Dedifferentiated amniotic fluid mesenchymal stem cell (primary cell): ENCODE measurements at regions not wholly inside any gene's neighbourhood (a gene's known extent, or its start where the extent isn't known, plus 50 kb on each side); places are given as distances from the start of the nearest gene placed in this dataset.

Experiments
- DNase-seq: peaks from one replicate; pipeline ENCODE4 v3.0.0-alpha.2; 2016; ENCODE audit errors: extremely low spot score

DNA sequence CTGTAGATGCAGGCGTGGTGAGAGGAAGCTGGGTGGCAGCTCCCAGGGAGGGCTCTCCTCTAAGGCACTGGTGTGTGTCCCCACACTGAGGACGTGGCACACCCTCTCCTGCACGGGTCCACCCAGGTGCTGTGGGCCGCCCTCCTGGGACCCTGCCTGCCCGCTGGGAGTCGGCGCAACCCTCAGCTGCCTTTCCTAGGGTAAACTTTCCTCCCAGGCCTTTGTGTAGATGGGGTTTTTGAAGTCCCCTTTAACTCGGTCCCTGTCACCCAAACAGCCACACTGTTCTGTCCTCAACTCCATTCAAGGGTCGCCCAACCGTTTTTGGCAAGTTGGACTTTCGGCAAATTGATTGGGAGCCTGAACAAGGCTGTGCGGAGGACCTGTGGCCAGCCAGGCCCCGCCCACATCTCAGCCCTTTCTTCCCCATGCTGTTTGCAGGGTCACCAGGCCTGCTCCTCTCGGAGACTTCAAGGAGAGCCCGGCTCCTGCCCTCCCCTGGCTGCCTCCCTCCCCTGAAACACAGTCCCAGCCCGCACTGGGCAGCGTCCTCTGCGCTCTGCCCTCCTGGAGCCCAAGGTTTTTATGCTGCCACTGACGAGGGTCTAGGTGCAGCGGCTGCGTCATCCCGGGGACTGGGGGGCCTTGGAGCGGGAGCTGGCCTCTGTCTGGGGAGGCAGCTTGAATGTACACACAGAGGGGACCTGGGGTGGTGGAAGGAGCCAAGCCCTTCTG is 1126.2 kb downstream of the BRD1 start:
- DNase-seq, result no peak

DNA sequence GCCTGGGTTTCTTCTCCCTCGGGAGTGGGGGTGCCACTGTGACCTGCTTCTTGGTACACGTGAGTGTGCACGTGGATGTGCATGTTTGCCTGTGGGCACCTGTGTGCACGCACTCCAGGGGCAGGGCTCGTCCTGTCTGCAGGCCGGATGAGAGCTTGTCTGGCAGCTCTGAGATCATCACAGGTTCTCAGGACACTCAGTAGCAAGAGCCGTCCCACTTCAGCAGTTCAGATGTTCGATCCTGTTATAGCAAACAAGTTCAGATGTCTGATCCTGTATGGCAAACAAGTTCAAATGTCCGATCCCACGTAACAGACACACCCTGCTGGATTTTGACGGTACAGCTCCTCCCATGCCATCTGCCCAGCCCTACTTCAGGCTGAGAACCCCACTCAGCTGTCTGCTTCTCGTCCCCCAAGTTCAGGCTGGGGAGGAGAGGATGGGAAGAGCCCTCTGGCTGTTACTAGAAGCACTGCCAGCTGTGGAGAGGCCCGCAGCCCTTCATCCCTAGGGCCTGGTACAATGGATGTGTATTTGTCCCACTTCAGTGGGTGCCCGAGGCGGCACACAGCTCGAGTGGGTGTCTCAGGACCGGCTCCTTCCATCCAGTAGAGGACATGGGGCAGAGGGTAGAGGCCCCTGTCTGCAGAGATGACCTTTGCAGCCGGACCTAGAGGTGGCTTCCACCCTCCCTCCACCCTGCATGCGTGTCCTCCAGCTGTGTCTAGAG is 1126.9 kb downstream of the BRD1 start:
- no peak for DNase-seq

- no peak for DNase-seq
Measured at GRCh38 chr22:48700180-48700565, 1127.5 kb downstream of the BRD1 start.

- no peak for DNase-seq
Measured at GRCh38 chr22:48699511-48699910, 1128.2 kb downstream of the BRD1 start.

GRCh38 chr22:48698618-48699017 is 1129.1 kb downstream of the BRD1 start:
- no peak for DNase-seq

DNA sequence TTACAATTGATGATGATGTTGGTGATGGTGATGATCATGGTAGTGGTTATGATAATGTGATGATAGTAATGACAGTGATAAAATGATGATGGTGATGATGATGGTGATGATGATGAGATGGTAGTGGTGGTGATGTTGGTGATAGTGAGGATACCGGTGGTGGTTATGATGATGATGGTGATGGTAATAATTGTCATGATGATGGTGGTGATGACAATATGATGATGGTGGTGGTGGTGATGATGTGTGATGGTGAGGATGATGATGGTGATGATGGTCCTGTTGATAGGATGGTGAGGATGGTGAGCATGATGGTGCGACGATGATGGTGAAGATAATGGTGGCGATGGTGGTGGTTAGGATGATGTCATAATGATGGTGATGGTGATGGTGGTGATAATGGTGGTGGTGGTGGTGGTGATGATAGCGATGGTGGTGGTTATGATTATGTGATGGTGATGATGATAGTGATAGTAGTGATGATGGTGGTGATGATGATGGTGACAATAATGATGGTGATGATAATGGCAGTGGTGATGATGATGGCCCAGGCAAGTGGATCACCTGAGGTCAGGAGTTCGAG is 1129.9 kb downstream of the BRD1 start:
- DNase-seq, result no peak

GRCh38 chr22:48697223-48697622 is 1130.5 kb downstream of the BRD1 start:
- DNase-seq, result no peak

DNA sequence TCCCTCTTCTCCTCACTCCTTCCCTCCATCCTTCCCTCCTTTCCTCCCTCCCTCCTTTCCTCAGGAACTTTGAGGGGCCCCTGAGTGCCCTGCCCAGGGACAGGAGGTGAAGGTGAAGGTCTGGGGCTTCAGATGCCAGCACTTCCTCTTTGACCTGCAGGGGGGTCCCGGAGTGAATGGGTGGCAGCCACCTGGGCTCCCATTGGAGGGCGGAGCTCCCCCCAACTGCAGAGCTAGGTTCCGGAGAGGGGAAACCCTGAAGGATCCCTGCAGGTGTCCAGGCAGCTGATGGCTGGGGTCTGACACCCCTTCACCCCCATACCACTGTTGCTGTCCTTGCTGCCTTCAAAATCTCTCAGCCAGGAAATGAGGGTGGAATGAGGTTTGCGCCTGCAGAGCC is 1131.3 kb downstream of the BRD1 start:
- DNase-seq, result no peak

GRCh38 chr22:48695731-48696305 is 1131.9 kb downstream of the BRD1 start:
- DNase-seq, result no peak

GRCh38 chr22:48695251-48695650 is 1132.4 kb downstream of the BRD1 start:
- no peak for DNase-seq

GRCh38 chr22:48694296-48694883 is 1133.3 kb downstream of the BRD1 start:
- no peak for DNase-seq

DNA sequence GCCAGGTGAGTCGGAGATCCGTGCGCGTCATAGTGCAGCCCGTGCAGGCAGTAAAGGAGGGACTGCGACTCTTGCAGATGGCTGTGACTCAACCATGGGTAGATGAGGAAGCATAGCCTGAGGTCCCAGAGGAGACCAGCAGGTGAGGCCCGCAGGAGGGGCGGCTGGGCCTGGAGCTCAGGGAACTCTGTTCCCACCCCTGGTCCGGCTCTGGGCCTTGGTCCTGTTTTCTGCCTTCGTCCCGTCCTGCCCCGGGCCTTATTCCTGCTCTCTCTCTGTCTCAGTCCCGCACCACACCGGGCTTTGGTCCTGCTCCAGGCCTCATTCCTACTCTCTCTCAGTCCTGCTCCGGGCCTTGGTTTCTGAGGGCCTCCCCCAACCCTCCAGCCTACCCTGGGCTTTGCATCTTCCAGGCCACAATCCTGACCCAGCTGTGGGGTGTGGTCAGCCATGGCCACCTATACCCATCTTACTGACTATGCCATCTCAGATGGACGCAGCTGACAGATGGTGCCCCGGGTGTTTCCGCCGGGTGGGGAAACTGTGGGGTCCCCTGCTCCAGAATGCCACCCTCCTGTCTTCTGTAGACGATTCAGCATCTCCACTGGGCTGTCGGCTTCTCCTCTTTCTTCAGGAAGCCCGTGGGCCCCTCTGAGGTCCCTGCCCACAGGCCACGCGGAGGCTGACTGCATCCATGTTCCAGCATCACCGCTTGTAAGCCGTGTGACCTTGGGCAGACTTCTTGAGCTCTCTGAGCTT is 1134.1 kb downstream of the BRD1 start:
- no peak for DNase-seq

GRCh38 chr22:48692734-48693376 is 1134.8 kb downstream of the BRD1 start:
- no peak for DNase-seq

- no peak for DNase-seq
Measured at GRCh38 chr22:48691431-48691851, 1136.2 kb downstream of the BRD1 start.

DNA sequence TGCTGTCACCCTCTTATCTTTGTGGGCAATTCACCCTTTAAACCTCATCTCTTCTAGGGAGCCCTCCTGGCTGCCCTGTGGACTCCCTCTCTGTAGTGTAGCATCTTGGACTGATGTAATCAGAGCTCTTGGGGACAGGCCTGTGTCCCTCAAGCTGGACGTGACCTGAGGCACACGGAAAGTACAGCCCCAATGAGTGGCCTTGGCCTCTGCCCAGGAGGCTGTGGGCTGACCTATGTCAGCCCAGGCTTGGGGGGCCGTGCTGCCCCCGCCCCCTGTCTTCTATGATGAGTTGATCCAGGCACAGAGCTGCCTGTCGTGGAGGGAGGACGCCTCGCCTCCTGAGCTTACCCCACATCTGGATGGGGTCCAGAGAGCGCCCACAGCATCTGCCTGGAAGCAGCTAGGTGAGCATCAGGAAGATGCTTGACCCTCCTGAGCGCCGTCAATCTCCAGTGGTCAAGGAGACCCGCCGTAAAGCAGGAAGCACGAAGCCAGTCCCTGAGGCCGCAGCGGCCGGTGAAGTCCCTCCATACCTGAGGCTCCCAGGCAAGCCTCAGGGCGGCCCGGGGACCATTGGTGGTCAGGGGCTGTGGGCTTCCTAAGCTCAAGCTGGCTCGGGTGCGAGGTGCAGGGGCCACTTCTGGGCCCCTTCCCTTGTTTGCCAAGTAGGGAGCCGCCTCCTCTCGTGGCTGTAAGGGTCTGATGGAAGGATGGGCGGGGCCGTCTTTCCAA is 1136.9 kb downstream of the BRD1 start:
- DNase-seq, result no peak

- no peak for DNase-seq
Measured at GRCh38 chr22:48689206-48689605, 1138.5 kb downstream of the BRD1 start.

DNA sequence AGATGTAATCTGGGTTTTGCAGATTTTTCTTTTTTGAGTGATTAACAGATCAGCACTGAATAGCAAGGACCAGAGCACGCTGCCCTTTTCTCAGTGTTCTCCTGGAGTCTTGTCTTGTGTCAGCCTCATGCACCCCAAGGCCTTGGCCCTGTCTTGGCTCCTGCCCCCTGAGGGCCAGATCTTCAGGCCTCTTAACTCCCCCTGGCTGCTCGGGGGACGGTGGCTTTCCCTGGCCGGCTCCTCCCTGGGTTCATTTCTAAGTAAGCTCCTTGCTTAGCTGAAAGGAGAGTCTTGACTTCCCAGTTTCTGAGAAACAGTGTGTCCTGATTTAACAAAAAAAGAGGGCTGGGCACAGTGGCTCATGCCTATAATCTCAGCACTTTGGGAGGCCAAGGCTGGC is 1139.3 kb downstream of the BRD1 start:
- no peak for DNase-seq

DNA sequence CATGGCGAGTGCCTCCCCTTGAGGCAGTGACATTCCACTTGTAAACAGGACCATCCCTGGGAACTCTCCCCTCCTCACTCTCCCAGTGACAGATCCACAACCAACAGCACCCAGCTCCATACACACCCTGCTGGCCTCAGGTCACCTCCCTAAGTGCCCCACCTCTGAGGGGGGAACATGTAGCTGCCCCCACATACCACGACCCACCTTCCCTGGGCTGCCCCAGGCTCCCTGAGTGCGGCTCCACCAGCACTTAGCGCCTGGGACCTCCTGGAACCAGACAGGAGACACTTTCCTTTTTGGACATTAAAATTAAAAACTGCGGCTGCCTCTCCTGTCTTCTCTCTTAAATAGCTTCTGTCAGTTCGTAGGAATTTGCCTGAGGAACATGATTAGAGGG is 1140.1 kb downstream of the BRD1 start:
- no peak for DNase-seq

- DNase-seq, result no peak
Measured at GRCh38 chr22:48686694-48687302, 1140.9 kb downstream of the BRD1 start.

DNA sequence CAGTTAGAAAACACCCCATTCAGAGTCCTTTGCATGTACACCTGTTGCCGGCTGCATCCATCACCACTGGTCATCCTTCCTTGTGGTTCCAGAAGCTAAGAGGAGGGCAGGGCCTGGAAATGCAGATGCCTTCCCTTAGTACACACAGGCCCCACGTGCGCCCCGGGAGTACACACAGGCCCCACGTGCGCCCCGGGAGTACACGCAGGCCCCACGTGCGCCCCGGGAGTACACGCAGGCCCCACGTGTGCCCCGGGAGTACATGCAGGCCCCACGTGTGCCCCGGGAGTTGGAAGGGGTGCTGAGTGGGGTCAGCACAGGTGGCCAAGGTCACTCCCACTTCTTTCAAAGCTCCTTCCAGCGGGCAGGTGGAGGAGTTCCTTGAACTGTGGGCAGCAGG is 1141.9 kb downstream of the BRD1 start:
- DNase-seq, result no peak
